MM.1S (cell line): ENCODE measurements at regions not wholly inside any gene's neighbourhood (a gene's known extent, or its start where the extent isn't known, plus 50 kb on each side); places are given as distances from the start of the nearest gene placed in this dataset.

Source experiments
- DNase-seq: peaks from one replicate; pipeline ENCODE4 v3.0.0-alpha.2; 2015
- H2AFZ ChIP-seq: fragments of 300-600 bp; sonication (generic); 2 replicates; pipeline ENCODE4 v1.6.0; 2016; ENCODE audit warnings: antibody characterized with exemption, low read length
- H3F3A ChIP-seq: fragments of 300-600 bp; sonication (generic); 2 replicates; pipeline ENCODE4 v1.6.1; 2016; ENCODE audit warnings: mild to moderate bottlenecking, antibody characterized with exemption, low read length, moderate library complexity, mixed read lengths; ENCODE audit not compliant: insufficient read depth
- H3K27ac ChIP-seq: fragments of 300-600 bp; sonication (generic); 2 replicates; pipeline ENCODE4 v1.5.1; 2016; ENCODE audit warnings: mild to moderate bottlenecking, low read length
- H3K27me3 ChIP-seq: fragments of 300-600 bp; sonication (generic); replicated peaks from 2 replicates; pipeline ENCODE4 v1.6.0; 2016; ENCODE audit warnings: low read length; ENCODE audit not compliant: insufficient read depth
- H3K36me3 ChIP-seq: fragments of 300-600 bp; sonication (generic); replicated peaks from 2 replicates; pipeline ENCODE4 v1.6.1; 2016; ENCODE audit warnings: mild to moderate bottlenecking, low read length, mixed read lengths; ENCODE audit not compliant: insufficient read depth
- H3K4me1 ChIP-seq: fragments of 300-600 bp; sonication (generic); 2 replicates; pipeline ENCODE4 v1.6.1; 2016; ENCODE audit warnings: low read length, mixed read lengths
- H3K4me2 ChIP-seq: fragments of 300-600 bp; sonication (generic); 2 replicates; pipeline ENCODE4 v1.6.0; 2016; ENCODE audit warnings: low read depth, low read length
- H3K4me3 ChIP-seq: fragments of 300-600 bp; sonication (generic); 2 replicates; pipeline ENCODE4 v1.5.1; 2016; ENCODE audit warnings: low read length, mixed read lengths
- H3K79me2 ChIP-seq: fragments of 300-600 bp; sonication (generic); 2 replicates; pipeline ENCODE4 v1.6.1; 2016; ENCODE audit warnings: mixed run types, low read length, mixed read lengths
- H3K9ac ChIP-seq: fragments of 300-600 bp; sonication (generic); 2 replicates; pipeline ENCODE4 v1.6.1; 2016; ENCODE audit warnings: low read length, mixed read lengths
- H3K9me2 ChIP-seq: fragments of 300-600 bp; sonication (generic); replicated peaks from 2 replicates; pipeline ENCODE4 v1.6.1; 2016; ENCODE audit warnings: mild to moderate bottlenecking, low read length, mixed read lengths; ENCODE audit not compliant: insufficient read depth
- H3K9me3 ChIP-seq: fragments of 300-600 bp; sonication (generic); replicated peaks from 2 replicates; pipeline ENCODE4 v1.6.1; 2016; ENCODE audit warnings: mild to moderate bottlenecking, low read length, mixed read lengths; ENCODE audit not compliant: insufficient read depth
- H4K20me1 ChIP-seq: fragments of 300-600 bp; sonication (generic); 2 replicates; pipeline ENCODE4 v1.6.1; 2016; ENCODE audit warnings: mild to moderate bottlenecking, low read length, moderate library complexity, mixed read lengths; ENCODE audit not compliant: insufficient read depth
- CTCF ChIP-seq: fragments of 300-600 bp; sonication (generic); IDR thresholded peaks from 2 replicates; pipeline ENCODE4 v1.5.1; 2016; ENCODE audit warnings: antibody characterized with exemption, low read length, mixed read lengths
- EZH2 ChIP-seq: fragments of 300-600 bp; sonication (generic); optimal IDR thresholded peaks from 2 replicates; pipeline ENCODE3; 2017; ENCODE audit warnings: low read depth, mild to moderate bottlenecking, antibody characterized with exemption, low read length, mixed read lengths
- EZH2phosphoT487 ChIP-seq: fragments of 300-600 bp; sonication (generic); IDR thresholded peaks from 2 replicates; pipeline ENCODE4 v1.6.1; 2018; ENCODE audit warnings: antibody characterized with exemption, low read length

- Histone ChIP-seq H3K4me1 (no peaks in the 10 kb centered on the region), H3K4me3 (no peak overlapping the region), H3K27me3 (no peaks in the 10 kb centered on the region), H3K36me3 (no peaks in the 10 kb centered on the region), H3K27ac (no peak overlapping the region), H2AFZ (no peak overlapping the region), H3F3A (no peaks in the 10 kb centered on the region), H3K4me2 (no peak overlapping the region), H3K9ac (no peak overlapping the region), H3K9me2 (no peaks in the 10 kb centered on the region), H3K79me2 (no peaks in the 10 kb centered on the region), H3K9me3 (no peaks in the 10 kb centered on the region), H4K20me1 (no peaks in the 10 kb centered on the region)
- TF ChIP-seq EZH2 (no peak), EZH2phosphoT487 (no peak), CTCF (no peak)
- no peak for DNase-seq
Observed at GRCh38 chr12:124230789-124231188, 64.1 kb upstream of the RFLNA start.

GRCh38 chr12:124231980-124232653 lies 62.8 kb upstream of the RFLNA start:
- H3K9me2 ChIP-seq, result no peaks in the 10 kb centered on the region
- H4K20me1 ChIP-seq, result no peaks in the 10 kb centered on the region
- H3K4me2 ChIP-seq, result no peak overlapping the region
- no peak overlapping the region for H2AFZ ChIP-seq
- H3K36me3 ChIP-seq, result no peaks in the 10 kb centered on the region
- no peak for DNase-seq
- no peaks in the 10 kb centered on the region for H3K79me2 ChIP-seq
- TF ChIP-seq EZH2phosphoT487, result no peak
- no peak for TF ChIP-seq EZH2
- no peak for TF ChIP-seq CTCF
- H3K27me3 ChIP-seq, result no peaks in the 10 kb centered on the region
- H3K9ac ChIP-seq, result no peak overlapping the region
- no peak overlapping the region for H3K4me3 ChIP-seq
- no peak overlapping the region for H3K27ac ChIP-seq
- H3F3A ChIP-seq, result no peaks in the 10 kb centered on the region
- no peaks in the 10 kb centered on the region for H3K4me1 ChIP-seq
- H3K9me3 ChIP-seq, result no peaks in the 10 kb centered on the region

- no peak overlapping the region for H3K4me2 ChIP-seq
- H3K4me1 ChIP-seq, result no peaks in the 10 kb centered on the region
- H3K27me3 ChIP-seq, result no peaks in the 10 kb centered on the region
- H2AFZ ChIP-seq, result no peak overlapping the region
- no peak for TF ChIP-seq CTCF
- TF ChIP-seq EZH2, result no peak
- no peak for TF ChIP-seq EZH2phosphoT487
- no peaks in the 10 kb centered on the region for H3K9me2 ChIP-seq
- no peak overlapping the region for H3K4me3 ChIP-seq
- H3K9ac ChIP-seq, result no peak overlapping the region
- no peak overlapping the region for H3K27ac ChIP-seq
- no peaks in the 10 kb centered on the region for H3F3A ChIP-seq
- no peaks in the 10 kb centered on the region for H3K79me2 ChIP-seq
- no peaks in the 10 kb centered on the region for H3K36me3 ChIP-seq
- no peaks in the 10 kb centered on the region for H3K9me3 ChIP-seq
- H4K20me1 ChIP-seq, result no peaks in the 10 kb centered on the region
- DNase-seq, result no peak
Observed at GRCh38 chr12:124232654-124232987, 62.3 kb upstream of the RFLNA start.
